HepG2 (cell line): ENCODE measurements at regions not wholly inside any gene's neighbourhood (a gene's known extent, or its start where the extent isn't known, plus 50 kb on each side); places are given as distances from the start of the nearest gene placed in this dataset.

Experiments used
- ATF2 ChIP-seq: sonication (generic); formaldehyde crosslinking; IDR thresholded peaks from 2 replicates; pipeline ENCODE4 v1.4.0; 2020; ENCODE audit warnings: missing genetic modification reagents
- BRD4 ChIP-seq: sonication (generic); formaldehyde crosslinking; IDR thresholded peaks from 2 replicates; pipeline ENCODE4 v1.4.0; 2020; ENCODE audit warnings: missing genetic modification reagents
- CREB3 ChIP-seq: sonication (generic); formaldehyde crosslinking; IDR thresholded peaks from 2 replicates; pipeline ENCODE4 v1.5.0; 2020; ENCODE audit warnings: missing genetic modification reagents
- EHMT2 ChIP-seq: fragments of 200-600 bp; sonication (generic); IDR thresholded peaks from 2 replicates; pipeline ENCODE4 v1.7.0; 2017; ENCODE audit warnings: antibody characterized with exemption, low read depth, low read length, borderline replicate concordance
- GZF1 ChIP-seq: sonication (generic); formaldehyde crosslinking; IDR thresholded peaks from 2 replicates; pipeline ENCODE4 v1.5.1; 2020; ENCODE audit warnings: mild to moderate bottlenecking, missing genetic modification reagents
- HBP1 ChIP-seq: IDR thresholded peaks from 2 replicates; pipeline ENCODE4 v1.6.1; 2016; ENCODE audit warnings: low read depth, control low read depth
- NFYB ChIP-seq: sonication (generic); formaldehyde crosslinking; IDR thresholded peaks from 2 replicates; pipeline ENCODE4 v1.4.0; 2020; ENCODE audit warnings: missing genetic modification reagents
- PHF5A ChIP-seq: IDR thresholded peaks from one replicate; pipeline ENCODE4 v1.6.1; 2018; ENCODE audit warnings: low read depth, missing genetic modification reagents; ENCODE audit not compliant: unreplicated experiment
- PLSCR1 ChIP-seq: sonication (generic); formaldehyde crosslinking; IDR thresholded peaks from 2 replicates; pipeline ENCODE4 v1.5.0; 2020; ENCODE audit warnings: missing genetic modification reagents, mild to moderate bottlenecking, borderline replicate concordance
- POGZ ChIP-seq: sonication (generic); formaldehyde crosslinking; IDR thresholded peaks from 2 replicates; pipeline ENCODE4 v1.4.0; 2020; ENCODE audit warnings: mild to moderate bottlenecking, missing genetic modification reagents
- PREB ChIP-seq: sonication (generic); formaldehyde crosslinking; IDR thresholded peaks from 2 replicates; pipeline ENCODE4 v1.4.0; 2020; ENCODE audit warnings: missing genetic modification reagents
- RFXAP ChIP-seq: sonication (generic); formaldehyde crosslinking; IDR thresholded peaks from 2 replicates; pipeline ENCODE4 v1.4.0; 2020; ENCODE audit warnings: missing genetic modification reagents, borderline replicate concordance
- SOX5 ChIP-seq: IDR thresholded peaks from 2 replicates; pipeline ENCODE4 v1.6.1; 2016; ENCODE audit warnings: borderline replicate concordance
- STAG1 ChIP-seq: sonication (generic); formaldehyde crosslinking; IDR thresholded peaks from 2 replicates; pipeline ENCODE4 v1.4.0; 2020; ENCODE audit warnings: missing genetic modification reagents
- ZBTB8A ChIP-seq: sonication (generic); formaldehyde crosslinking; IDR thresholded peaks from 2 replicates; pipeline ENCODE4 v1.4.0; 2020; ENCODE audit warnings: mild to moderate bottlenecking, low read depth, missing genetic modification reagents, borderline replicate concordance
- ZGPAT ChIP-seq: IDR thresholded peaks from 2 replicates; pipeline ENCODE4 v1.6.1; 2016; ENCODE audit warnings: mild to moderate bottlenecking
- ZNF280B ChIP-seq: sonication (generic); formaldehyde crosslinking; IDR thresholded peaks from 2 replicates; pipeline ENCODE4 v1.5.0; 2020; ENCODE audit warnings: missing genetic modification reagents, mild to moderate bottlenecking, borderline replicate concordance
- ZNF329 ChIP-seq: sonication (generic); formaldehyde crosslinking; IDR thresholded peaks from 2 replicates; pipeline ENCODE4 v1.9.0; 2021; ENCODE audit warnings: low read depth, mild to moderate bottlenecking, missing genetic modification reagents
- ZNF501 ChIP-seq: sonication (generic); formaldehyde crosslinking; IDR thresholded peaks from 2 replicates; pipeline ENCODE4 v1.5.1; 2020; ENCODE audit warnings: mild to moderate bottlenecking, moderate library complexity, missing genetic modification reagents
- ZNF740 ChIP-seq: sonication (generic); formaldehyde crosslinking; IDR thresholded peaks from 2 replicates; pipeline ENCODE4 v1.4.0; 2020; ENCODE audit warnings: missing genetic modification reagents
- ZNF891 ChIP-seq: sonication (generic); formaldehyde crosslinking; IDR thresholded peaks from 2 replicates; pipeline ENCODE4 v1.5.0; 2020; ENCODE audit warnings: mild to moderate bottlenecking, missing genetic modification reagents

- no peak for TF ChIP-seq ZNF280B (CRISPR knock-in tag)
- no peak for TF ChIP-seq HBP1 (CRISPR knock-in tag)
- TF ChIP-seq ZNF891 (CRISPR knock-in tag), result no peak
- TF ChIP-seq ZNF501 (CRISPR knock-in tag), result no peak
- TF ChIP-seq ZGPAT (CRISPR knock-in tag), result peak; percentile 80
- peak; percentile 72; the same call in 1 of the 2 replicates for TF ChIP-seq POGZ
- TF ChIP-seq ZNF329, result no peak
- peak; percentile 80; the same call in 1 of the 2 replicates for TF ChIP-seq ATF2 (CRISPR knock-in tag)
- TF ChIP-seq PHF5A (CRISPR knock-in tag), result peak; percentile 63
- TF ChIP-seq BRD4, result no peak
- TF ChIP-seq NFYB, result no peak
- TF ChIP-seq SOX5 (CRISPR knock-in tag), result peak; percentile 91
- TF ChIP-seq STAG1 (CRISPR knock-in tag), result no peak
- no peak for TF ChIP-seq CREB3 (CRISPR knock-in tag)
- no peak for TF ChIP-seq ZNF740 (CRISPR knock-in tag)
- no peak for TF ChIP-seq RFXAP
- peak; percentile 40; the same call in 1 of the 2 replicates for TF ChIP-seq EHMT2
- TF ChIP-seq PREB (CRISPR knock-in tag), result no peak
- TF ChIP-seq ZBTB8A (CRISPR knock-in tag), result no peak
- no peak for TF ChIP-seq GZF1
- TF ChIP-seq PLSCR1 (CRISPR knock-in tag), result no peak
Measured at GRCh38 chr2:167510071-167510759, 621.9 kb downstream of the XIRP2 start (continued).
